IMR-90 (cell line): ENCODE measurements at regions not wholly inside any gene's neighbourhood (a gene's known extent, or its start where the extent isn't known, plus 50 kb on each side); places are given as distances from the start of the nearest gene placed in this dataset.

ENCODE experiments used
- ATAC-seq: fragments of 200-7000 bp; cut with Tn5 transposase; 2 replicates; pipeline ENCODE4 v1.9.1; 2020; ENCODE audit warnings: low read depth, mild to moderate bottlenecking, moderate library complexity
- BruUV-seq: library from RNA; stranded (reverse); fragments of 400-500 nt; replicated peaks from 2 replicates; lab custom pipeline; 2021; lab: Mats Ljungman, UMichigan
- CTCF ChIA-PET: fragments of 300-600 bp; formaldehyde crosslinking; extraction: SDS; loops from one replicate; lab custom pipeline; 2021; ENCODE audit warnings: antibody characterized with exemption; lab: Yijun Ruan, JAX
- POLR2A ChIA-PET: fragments of 300-600 bp; sonication (Branson Sonifier 250); formaldehyde crosslinking; loops from one replicate; lab custom pipeline; 2022; ENCODE audit warnings: antibody characterized with exemption; ENCODE audit not compliant: unreplicated experiment; lab: Charles Lee
- DNase-seq: peaks from one replicate; pipeline ENCODE4 v3.0.0; 2013
- H2AFZ ChIP-seq: replicated peaks from 2 replicates; pipeline ENCODE3; 2013; ENCODE audit warnings: low read length, mild to moderate bottlenecking; ENCODE audit not compliant: poor library complexity
- H2AK5ac ChIP-seq: 2 replicates; pipeline ENCODE4 v1.6.1; 2013; ENCODE audit warnings: low read depth, low read length, inconsistent platforms
- H2AK9ac ChIP-seq: replicated peaks from 2 replicates; pipeline ENCODE3; 2013; ENCODE audit warnings: mild to moderate bottlenecking, low read depth, low read length, moderate library complexity; ENCODE audit not compliant: poor library complexity
- H2BK120ac ChIP-seq: 2 replicates; pipeline ENCODE4 v1.6.1; 2013; ENCODE audit warnings: low read depth, low read length, inconsistent platforms
- H2BK15ac ChIP-seq: 3 replicates; pipeline ENCODE4 v1.6.1; 2013; ENCODE audit warnings: low read depth, low read length, inconsistent platforms
- H2BK20ac ChIP-seq: 2 replicates; pipeline ENCODE4 v1.6.1; 2013; ENCODE audit warnings: low read depth, mild to moderate bottlenecking, inconsistent platforms, low read length, moderate library complexity
- H2BK5ac ChIP-seq: 2 replicates; pipeline ENCODE4 v1.6.1; 2013; ENCODE audit warnings: mild to moderate bottlenecking, low read depth, low read length, inconsistent platforms; ENCODE audit not compliant: poor library complexity, severe bottlenecking
- H3K14ac ChIP-seq: replicated peaks from 2 replicates; pipeline ENCODE4 v1.6.1; 2013; ENCODE audit warnings: low read depth, low read length, inconsistent platforms
- H3K18ac ChIP-seq: 2 replicates; pipeline ENCODE4 v1.6.1; 2013; ENCODE audit warnings: low read depth, low read length, control low read depth
- H3K23ac ChIP-seq: 2 replicates; pipeline ENCODE4 v1.6.1; 2013; ENCODE audit warnings: low read depth, low read length, inconsistent platforms
- H3K27ac ChIP-seq: 2 replicates; pipeline ENCODE4 v1.5.1; 2013; ENCODE audit warnings: mild to moderate bottlenecking, control low read depth, low read length; ENCODE audit not compliant: insufficient read depth
- H3K27me3 ChIP-seq: 2 replicates; pipeline ENCODE4 v1.6.1; 2013; ENCODE audit warnings: low read length; ENCODE audit not compliant: control insufficient read depth, insufficient read depth
- H3K36me3 ChIP-seq: 2 replicates; pipeline ENCODE4 v1.6.1; 2013; ENCODE audit warnings: low read length, mixed read lengths; ENCODE audit not compliant: control insufficient read depth, insufficient read depth
- H3K4ac ChIP-seq: 2 replicates; pipeline ENCODE4 v1.6.1; 2013; ENCODE audit warnings: low read depth, low read length, inconsistent platforms
- H3K4me1 ChIP-seq: 2 replicates; pipeline ENCODE4 v1.6.1; 2013; ENCODE audit warnings: low read length, mixed read lengths; ENCODE audit not compliant: control insufficient read depth, insufficient read depth
- H3K4me2 ChIP-seq: 2 replicates; pipeline ENCODE4 v1.6.1; 2013; ENCODE audit warnings: low read depth, mild to moderate bottlenecking, control low read depth, low read length, moderate library complexity
- H3K4me3 ChIP-seq: 2 replicates; pipeline ENCODE4 v1.5.1; 2013; ENCODE audit warnings: low read depth, mild to moderate bottlenecking, control low read depth, low read length, moderate library complexity; ENCODE audit not compliant: insufficient read depth
- H3K56ac ChIP-seq: 2 replicates; pipeline ENCODE4 v1.6.1; 2013; ENCODE audit warnings: low read length, inconsistent platforms; ENCODE audit not compliant: insufficient read depth; ENCODE audit errors: extremely low read depth
- H3K79me1 ChIP-seq, 2 experiments: 2 replicates each; pipeline ENCODE4 v1.6.1; 2013; ENCODE audit warnings: low read length in 2 of 2, inconsistent platforms in 1 of 2, low read depth in 1 of 2
- H3K9ac ChIP-seq: 2 replicates; pipeline ENCODE4 v1.6.1; 2013; ENCODE audit warnings: low read depth, low read length, control low read depth
- H3K9me1 ChIP-seq: 2 replicates; pipeline ENCODE4 v1.6.1; 2013; ENCODE audit warnings: low read length, inconsistent platforms; ENCODE audit not compliant: insufficient read depth
- H3K9me3 ChIP-seq: 2 replicates; pipeline ENCODE4 v1.6.1; 2013; ENCODE audit warnings: low read length; ENCODE audit not compliant: control insufficient read depth, insufficient read depth
- H4K20me1 ChIP-seq: 2 replicates; pipeline ENCODE4 v1.6.1; 2013; ENCODE audit warnings: low read length, inconsistent platforms; ENCODE audit not compliant: insufficient read depth
- H4K5ac ChIP-seq: 2 replicates; pipeline ENCODE4 v1.6.1; 2013; ENCODE audit warnings: mild to moderate bottlenecking, low read depth, low read length, control low read depth
- H4K8ac ChIP-seq, 2 experiments: 2 replicates each; pipeline ENCODE4 v1.6.1; 2013; ENCODE audit warnings: low read depth in 2 of 2, low read length in 2 of 2, control low read depth in 1 of 2, inconsistent platforms in 1 of 2
- H4K91ac ChIP-seq: 2 replicates; pipeline ENCODE4 v1.6.1; 2013; ENCODE audit warnings: low read depth, low read length, inconsistent platforms; ENCODE audit not compliant: insufficient read depth
- BHLHE40 ChIP-seq: fragments of 150-350 bp; IDR thresholded peaks from 2 replicates; pipeline ENCODE4 v1.6.1; 2016; ENCODE audit warnings: mild to moderate bottlenecking, low read depth, low read length
- CEBPB ChIP-seq: IDR thresholded peaks from 2 replicates; pipeline ENCODE4 v1.6.1; 2012; ENCODE audit warnings: low read depth, low read length, improper control_type of control experiment
- CHD1 ChIP-seq: IDR thresholded peaks from 2 replicates; pipeline ENCODE4 v1.6.1; 2012; ENCODE audit warnings: low read depth, low read length, improper control_type of control experiment
- MAFK ChIP-seq: IDR thresholded peaks from 2 replicates; pipeline ENCODE4 v1.6.1; 2012; ENCODE audit warnings: low read depth, low read length, improper control_type of control experiment
- MAZ ChIP-seq: IDR thresholded peaks from 2 replicates; pipeline ENCODE4 v1.6.1; 2012; ENCODE audit warnings: low read depth, mild to moderate bottlenecking, low read length, improper control_type of control experiment, moderate library complexity, borderline replicate concordance
- MXI1 ChIP-seq: IDR thresholded peaks from 2 replicates; pipeline ENCODE4 v1.6.1; 2012; ENCODE audit warnings: low read depth, mild to moderate bottlenecking, low read length, moderate library complexity, borderline replicate concordance
- NFE2L2 ChIP-seq: fragments of 150-350 bp; IDR thresholded peaks from 2 replicates; pipeline ENCODE4 v1.6.1; 2016; ENCODE audit warnings: low read depth, mild to moderate bottlenecking, low read length
- POLR2A ChIP-seq: IDR thresholded peaks from 2 replicates; pipeline ENCODE4 v1.6.1; 2012; ENCODE audit warnings: mild to moderate bottlenecking, low read depth, low read length
- RAD21 ChIP-seq: IDR thresholded peaks from 2 replicates; pipeline ENCODE4 v1.6.1; 2012; ENCODE audit warnings: low read length, improper control_type of control experiment
- RCOR1 ChIP-seq: IDR thresholded peaks from 2 replicates; pipeline ENCODE4 v1.6.1; 2012; ENCODE audit warnings: mild to moderate bottlenecking, low read length, improper control_type of control experiment; ENCODE audit not compliant: insufficient replicate concordance
- RFX5 ChIP-seq: IDR thresholded peaks from 2 replicates; pipeline ENCODE4 v1.8.0; 2012; ENCODE audit warnings: low read depth, mild to moderate bottlenecking, low read length, moderate library complexity
- SMC3 ChIP-seq: fragments of 150-350 bp; IDR thresholded peaks from 2 replicates; pipeline ENCODE4 v1.6.1; 2016; ENCODE audit warnings: low read depth, mild to moderate bottlenecking, antibody characterized with exemption, low read length, moderate library complexity
- WGBS, 2 experiments: methylation state at CpG; one replicate each; pipeline versions ENCODE4 v1.1.5 to v1.1.7; 2013; ENCODE audit warnings: missing lambda C conversion rate in 2 of 2; ENCODE audit not compliant: insufficient read length in 1 of 2; ENCODE audit errors: extremely low coverage in 2 of 2; 5-methylcytosine and 5-hydroxymethylcytosine counted together
- dilution Hi-C: fragments of 300-500 bp; cut with HindIII; formaldehyde crosslinking; loops from one replicate; pipeline ENCODE4 v1.14.3; 2018; ENCODE audit warnings: low sequenced_read_pairs; ENCODE audit not compliant: unreplicated experiment
- in situ Hi-C: fragments of 300-500 bp; cut with MboI; formaldehyde crosslinking; loops from 3 replicates; pipeline ENCODE4 v1.14.3; 2019; ENCODE audit warnings: low sequenced_read_pairs, inconsistent platforms, mixed read lengths
- intact Hi-C: fragments of 100-400 bp; cut with micrococcal nuclease; formaldehyde crosslinking; loops from 2 replicates; pipeline ENCODE4 v1.10.0; 2022
- TF ChIP-seq, protein P1 (sequence below): fragments of 150-350 bp; IDR thresholded peaks from 2 replicates; pipeline ENCODE4 v1.6.1; 2016; ENCODE audit warnings: low read depth, mild to moderate bottlenecking, low read length, moderate library complexity, borderline replicate concordance
- TF ChIP-seq, protein P2 (sequence below): conservative IDR thresholded peaks from 2 replicates; pipeline ENCODE4 v1.5.1; 2012; ENCODE audit warnings: mild to moderate bottlenecking, low read depth, low read length, improper control_type of control experiment
- TF ChIP-seq, protein P3 (sequence below): fragments of 150-350 bp; IDR thresholded peaks from 2 replicates; pipeline ENCODE4 v1.6.1; 2017; ENCODE audit warnings: mild to moderate bottlenecking, antibody characterized with exemption, low read length, low read depth

DNA sequence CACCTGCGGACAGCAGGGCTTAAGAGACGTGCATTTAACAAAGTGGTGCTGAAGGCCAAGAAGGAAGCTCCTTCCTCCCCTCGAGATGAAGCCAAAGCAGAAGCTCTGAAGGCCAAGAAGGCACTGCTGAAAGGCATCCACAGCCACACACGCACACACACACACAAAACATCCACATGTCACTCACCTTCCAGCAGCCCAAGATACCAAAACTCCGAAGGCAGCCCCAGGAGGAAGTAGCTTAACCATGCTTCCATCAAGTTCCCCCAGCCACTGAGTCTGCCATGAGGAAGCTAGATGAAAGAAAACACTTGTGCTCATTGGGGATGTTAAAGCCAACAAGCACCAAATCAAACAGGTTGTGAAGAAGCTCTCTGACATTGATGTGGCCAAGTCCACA is 175.7 kb upstream of the POU3F3 start:
- intact Hi-C loops (no loop called here), in situ Hi-C loops (no loop called here), dilution Hi-C loops (no loop called here)
- H2BK120ac ChIP-seq, result no peak overlapping the region
- H3K27ac ChIP-seq, result no peak overlapping the region
- H3K9me1 ChIP-seq, result no peaks in the 10 kb centered on the region
- ATAC-seq (no peak), DNase-seq (no peak)
- H3K4ac ChIP-seq, result no peak overlapping the region
- no peaks in the 10 kb centered on the region for H3K4me1 ChIP-seq
- no peak overlapping the region for H4K5ac ChIP-seq
- no peak overlapping the region for H3K18ac ChIP-seq
- no peak overlapping the region for H2BK20ac ChIP-seq
- no peak overlapping the region for H3K14ac ChIP-seq
- no peaks in the 10 kb centered on the region for H4K20me1 ChIP-seq
- H2BK5ac ChIP-seq, result no peak overlapping the region
- H3K9ac ChIP-seq, result no peak overlapping the region
- no TSS peak for BruUV-seq
- H3K4me2 ChIP-seq, result no peak overlapping the region
- peaks cover 7% of the 10 kb centered on the region; the same call in 1 of the 2 replicates for H3K9me3 ChIP-seq
- WGBS, 2 experiments, result no CpG with 5 or more reads among the region's 5 CpGs
- H3K4me3 ChIP-seq, result no peak overlapping the region
- no peak overlapping the region for H2BK15ac ChIP-seq
- no peak overlapping the region for H3K23ac ChIP-seq
- no peaks in the 10 kb centered on the region for H3K79me1 ChIP-seq
- no peak overlapping the region for H2AK9ac ChIP-seq
- no peak overlapping the region for H3K56ac ChIP-seq
- H2AFZ ChIP-seq, result no peak overlapping the region
- POLR2A ChIA-PET, result no interaction called here
- H2AK5ac ChIP-seq, result no peak overlapping the region
- no peaks in the 10 kb centered on the region for H3K27me3 ChIP-seq
- TF ChIP-seq CHD1 (no peak), CEBPB (no peak), MAZ (no peak), RAD21 (no peak), POLR2A (no peak), SMC3 (no peak), RCOR1 (no peak), MXI1 (no peak), MAFK (no peak), NFE2L2 (no peak), RFX5 (no peak), BHLHE40 (no peak)
- TF ChIP-seq, protein P1, sequence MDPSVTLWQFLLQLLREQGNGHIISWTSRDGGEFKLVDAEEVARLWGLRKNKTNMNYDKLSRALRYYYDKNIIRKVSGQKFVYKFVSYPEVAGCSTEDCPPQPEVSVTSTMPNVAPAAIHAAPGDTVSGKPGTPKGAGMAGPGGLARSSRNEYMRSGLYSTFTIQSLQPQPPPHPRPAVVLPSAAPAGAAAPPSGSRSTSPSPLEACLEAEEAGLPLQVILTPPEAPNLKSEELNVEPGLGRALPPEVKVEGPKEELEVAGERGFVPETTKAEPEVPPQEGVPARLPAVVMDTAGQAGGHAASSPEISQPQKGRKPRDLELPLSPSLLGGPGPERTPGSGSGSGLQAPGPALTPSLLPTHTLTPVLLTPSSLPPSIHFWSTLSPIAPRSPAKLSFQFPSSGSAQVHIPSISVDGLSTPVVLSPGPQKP, result no peak
- TF ChIP-seq, protein P2, sequence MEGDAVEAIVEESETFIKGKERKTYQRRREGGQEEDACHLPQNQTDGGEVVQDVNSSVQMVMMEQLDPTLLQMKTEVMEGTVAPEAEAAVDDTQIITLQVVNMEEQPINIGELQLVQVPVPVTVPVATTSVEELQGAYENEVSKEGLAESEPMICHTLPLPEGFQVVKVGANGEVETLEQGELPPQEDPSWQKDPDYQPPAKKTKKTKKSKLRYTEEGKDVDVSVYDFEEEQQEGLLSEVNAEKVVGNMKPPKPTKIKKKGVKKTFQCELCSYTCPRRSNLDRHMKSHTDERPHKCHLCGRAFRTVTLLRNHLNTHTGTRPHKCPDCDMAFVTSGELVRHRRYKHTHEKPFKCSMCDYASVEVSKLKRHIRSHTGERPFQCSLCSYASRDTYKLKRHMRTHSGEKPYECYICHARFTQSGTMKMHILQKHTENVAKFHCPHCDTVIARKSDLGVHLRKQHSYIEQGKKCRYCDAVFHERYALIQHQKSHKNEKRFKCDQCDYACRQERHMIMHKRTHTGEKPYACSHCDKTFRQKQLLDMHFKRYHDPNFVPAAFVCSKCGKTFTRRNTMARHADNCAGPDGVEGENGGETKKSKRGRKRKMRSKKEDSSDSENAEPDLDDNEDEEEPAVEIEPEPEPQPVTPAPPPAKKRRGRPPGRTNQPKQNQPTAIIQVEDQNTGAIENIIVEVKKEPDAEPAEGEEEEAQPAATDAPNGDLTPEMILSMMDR, result no peak
- TF ChIP-seq, protein P3, sequence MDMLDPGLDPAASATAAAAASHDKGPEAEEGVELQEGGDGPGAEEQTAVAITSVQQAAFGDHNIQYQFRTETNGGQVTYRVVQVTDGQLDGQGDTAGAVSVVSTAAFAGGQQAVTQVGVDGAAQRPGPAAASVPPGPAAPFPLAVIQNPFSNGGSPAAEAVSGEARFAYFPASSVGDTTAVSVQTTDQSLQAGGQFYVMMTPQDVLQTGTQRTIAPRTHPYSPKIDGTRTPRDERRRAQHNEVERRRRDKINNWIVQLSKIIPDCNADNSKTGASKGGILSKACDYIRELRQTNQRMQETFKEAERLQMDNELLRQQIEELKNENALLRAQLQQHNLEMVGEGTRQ, result no peak
- CTCF ChIA-PET, result no interaction called here
- no peak overlapping the region for H4K8ac ChIP-seq
- H4K91ac ChIP-seq, result no peak overlapping the region
- no peaks in the 10 kb centered on the region for H3K36me3 ChIP-seq
